ENCODE measurements at regions not wholly inside any gene's neighbourhood (a gene's known extent, or its start where the extent isn't known, plus 50 kb on each side); places are given as distances from the start of the nearest gene placed in this dataset.

GRCh38 chr2:185526161-185526560 is 212.4 kb upstream of the FSIP2 start (continued):
- no peak for TF ChIP-seq HMBOX1 (IDR thresholded peaks at IDR 0.05)

- FAIRE-seq: no peak
- H3K4me2 ChIP-seq (ENCODE audit: insufficient read depth, low read length): no peak overlapping the region
- no peak overlapping the region for H3K27ac ChIP-seq (ENCODE audit: extremely low read depth, low read depth, low read length)
- H3K4me1 ChIP-seq (replicated peaks in 1 of 2; ENCODE audit: control insufficient read depth in 2 of 2, insufficient read depth in 2 of 2, low read length in 2 of 2): no peaks in the 10 kb centered on the region
- no TSS peak for BruUV-seq (replicated peaks)
- in situ Hi-C loops (cut with MboI) (no loop called here), intact Hi-C loops (cut with micrococcal nuclease) (no loop called here)
- no peak overlapping the region for H2AFZ ChIP-seq (ENCODE audit: low read depth, low read length)
- POLR2A ChIA-PET: no interaction called here
- no peak overlapping the region for H3K9ac ChIP-seq (ENCODE audit: insufficient read depth in 1 of 2, low read depth in 2 of 2, low read length in 2 of 2)
- H3K79me2 ChIP-seq (ENCODE audit: control insufficient read depth, insufficient read depth, low read length): no peaks in the 10 kb centered on the region
- no peaks in the 10 kb centered on the region for H3K9me1 ChIP-seq (ENCODE audit: control insufficient read depth, insufficient read depth, low read length)
- DNase-seq (ENCODE audit: extremely low read depth in 1 of 4, low spot score in 3 of 4): no peak
- WGBS (ENCODE audit: insufficient coverage, low coverage, missing lambda C conversion rate): 4% methylated on average over 2 of the region's 2 CpGs
- TF ChIP-seq SUPT5H (IDR thresholded peaks at IDR 0.05) (no peak), ZNF282 (CRISPR knock-in tag; IDR thresholded peaks at IDR 0.05) (no peak), FOXA1 (IDR thresholded peaks at IDR 0.05; ENCODE audit: borderline replicate concordance) (no peak), GTF2A2 (tag; IDR thresholded peaks at IDR 0.05) (no peak), PRDM10 (IDR thresholded peaks at IDR 0.05; ENCODE audit: partially characterized antibody) (no peak), NEUROD1 (IDR thresholded peaks at IDR 0.05; ENCODE audit: borderline replicate concordance, low read depth, low read length, partially characterized antibody) (no peak), MECOM (CRISPR knock-in tag; IDR thresholded peaks at IDR 0.05) (no peak), MTA2 (IDR thresholded peaks at IDR 0.05; ENCODE audit: low read depth) (no peak), MAX (CRISPR knock-in tag; IDR thresholded peaks at IDR 0.05) (no peak), GATA2 (CRISPR knock-in tag; IDR thresholded peaks at IDR 0.05) (no peak), CTCFL (IDR thresholded peaks at IDR 0.05; ENCODE audit: borderline replicate concordance, insufficient read depth, low read depth, low read length, poor library complexity, severe bottlenecking) (no peak), TCFL5 (CRISPR knock-in tag; conservative IDR thresholded peaks at IDR 0.05) (no peak), MCM2 (IDR thresholded peaks at IDR 0.05; ENCODE audit: low read depth) (no peak), ZNF830 (CRISPR knock-in tag; IDR thresholded peaks at IDR 0.05) (no peak), TEAD1 (CRISPR knock-in tag; IDR thresholded peaks at IDR 0.05) (no peak)
- no peak overlapping the region for H3K4me3 ChIP-seq
- no peak for ATAC-seq
- CTCF ChIA-PET (ENCODE audit: low intra/inter-chr PET ratio): no interaction called here
- no peaks in the 10 kb centered on the region for H4K20me1 ChIP-seq (replicated peaks; ENCODE audit: control insufficient read depth, insufficient read depth, low read length)
- no peaks in the 10 kb centered on the region for H3K36me3 ChIP-seq (ENCODE audit: control insufficient read depth, insufficient read depth, low read length)
- no peaks in the 10 kb centered on the region for H3K27me3 ChIP-seq (ENCODE audit: control insufficient read depth in 2 of 2, insufficient read depth in 2 of 2, low read length in 2 of 2)
- no peaks in the 10 kb centered on the region for H3K9me3 ChIP-seq (replicated peaks; ENCODE audit: control insufficient read depth, insufficient read depth, low read depth, low read length)
Measured at GRCh38 chr2:185531721-185532120, 206.9 kb upstream of the FSIP2 start.
